ENCODE measurements at regions not wholly inside any gene's neighbourhood (a gene's known extent, or its start where the extent isn't known, plus 50 kb on each side); places are given as distances from the start of the nearest gene placed in this dataset.

GRCh38 chr14:36047912-36048311 is 128.6 kb downstream of the PTCSC3 start:
- 77 to 82% (median 79%) methylated on average over 4 of the region's 4 CpGs for WGBS, 4 donors

GRCh38 chr14:36035675-36036074 is 140.8 kb downstream of the PTCSC3 start:
- no peak for ATAC-seq
- DNase-seq, result no peak
- 77 to 88% (median 83%) methylated on average over 2 of the region's 2 CpGs for WGBS, 4 donors
- Histone ChIP-seq H3K27ac (no peak overlapping the region), H3K36me3 (no peaks in the 10 kb centered on the region), H3K4me1 (no peaks in the 10 kb centered on the region), H3K4me3 (no peak overlapping the region), H3K27me3 (no peaks in the 10 kb centered on the region), H3K9me3 (peaks cover 0 to 4% (median 0%) of the 10 kb centered on the region in 12 donors)
- TF ChIP-seq CTCF (IDR thresholded peaks at IDR 0.05) (no peak), POLR2A (IDR thresholded peaks at IDR 0.05) (no peak)
- intact Hi-C loops (cut with DNase I), result no loop called here

More at GRCh38 chr14:36047912-36048311, 128.6 kb downstream of the PTCSC3 start:
- intact Hi-C loops (cut with DNase I), result no loop called here
- TF ChIP-seq POLR2A (IDR thresholded peaks at IDR 0.05) (no peak), CTCF (IDR thresholded peaks at IDR 0.05) (no peak)
- H3K36me3 ChIP-seq, result no peaks in the 10 kb centered on the region
- H3K9me3 ChIP-seq, result no peaks in the 10 kb centered on the region
- H3K27ac ChIP-seq, result no peak overlapping the region
- ATAC-seq, result no peak
- no peak for DNase-seq
- H3K27me3 ChIP-seq, result peaks cover 0 to 6% (median 0%) of the 10 kb centered on the region in 9 donors
- no peaks in the 10 kb centered on the region for H3K4me1 ChIP-seq
- H3K4me3 ChIP-seq, result no peak overlapping the region

- no peaks in the 10 kb centered on the region for H3K27me3 ChIP-seq
- TF ChIP-seq CTCF (IDR thresholded peaks at IDR 0.05), result no peak
- no peak for TF ChIP-seq POLR2A (IDR thresholded peaks at IDR 0.05)
- no peak overlapping the region for H3K27ac ChIP-seq
- H3K4me1 ChIP-seq, result no peaks in the 10 kb centered on the region
- no peak overlapping the region for H3K4me3 ChIP-seq
- ATAC-seq (no peak), DNase-seq (no peak)
- intact Hi-C loops (cut with DNase I), result no loop called here
- WGBS, 4 donors, result 57 to 70% (median 67%) methylated on average over 3 of the region's 3 CpGs
- no peaks in the 10 kb centered on the region for H3K36me3 ChIP-seq
- peaks cover 0 to 6% (median 0%) of the 10 kb centered on the region in 12 donors for H3K9me3 ChIP-seq
Observed at GRCh38 chr14:36028665-36029064, 147.9 kb downstream of the PTCSC3 start.

GRCh38 chr14:36028218-36028617 is 148.3 kb downstream of the PTCSC3 start:
- Histone ChIP-seq H3K27me3 (no peaks in the 10 kb centered on the region), H3K4me3 (no peak overlapping the region), H3K4me1 (no peaks in the 10 kb centered on the region), H3K27ac (no peak overlapping the region), H3K9me3 (peaks cover 0 to 6% (median 0%) of the 10 kb centered on the region in 12 donors), H3K36me3 (no peaks in the 10 kb centered on the region)
- DNase-seq (no peak), ATAC-seq (no peak)
- 78 to 90% (median 83%) methylated on average over 4 of the region's 4 CpGs for WGBS, 4 donors
- TF ChIP-seq POLR2A (IDR thresholded peaks at IDR 0.05), result no peak
- no peak for TF ChIP-seq CTCF (IDR thresholded peaks at IDR 0.05)
- intact Hi-C loops (cut with DNase I), result no loop called here

All from heart left ventricle (tissue), 16 donors.